ENCODE measurements at regions not wholly inside any gene's neighbourhood (a gene's known extent, or its start where the extent isn't known, plus 50 kb on each side); places are given as distances from the start of the nearest gene placed in this dataset.

DNA sequence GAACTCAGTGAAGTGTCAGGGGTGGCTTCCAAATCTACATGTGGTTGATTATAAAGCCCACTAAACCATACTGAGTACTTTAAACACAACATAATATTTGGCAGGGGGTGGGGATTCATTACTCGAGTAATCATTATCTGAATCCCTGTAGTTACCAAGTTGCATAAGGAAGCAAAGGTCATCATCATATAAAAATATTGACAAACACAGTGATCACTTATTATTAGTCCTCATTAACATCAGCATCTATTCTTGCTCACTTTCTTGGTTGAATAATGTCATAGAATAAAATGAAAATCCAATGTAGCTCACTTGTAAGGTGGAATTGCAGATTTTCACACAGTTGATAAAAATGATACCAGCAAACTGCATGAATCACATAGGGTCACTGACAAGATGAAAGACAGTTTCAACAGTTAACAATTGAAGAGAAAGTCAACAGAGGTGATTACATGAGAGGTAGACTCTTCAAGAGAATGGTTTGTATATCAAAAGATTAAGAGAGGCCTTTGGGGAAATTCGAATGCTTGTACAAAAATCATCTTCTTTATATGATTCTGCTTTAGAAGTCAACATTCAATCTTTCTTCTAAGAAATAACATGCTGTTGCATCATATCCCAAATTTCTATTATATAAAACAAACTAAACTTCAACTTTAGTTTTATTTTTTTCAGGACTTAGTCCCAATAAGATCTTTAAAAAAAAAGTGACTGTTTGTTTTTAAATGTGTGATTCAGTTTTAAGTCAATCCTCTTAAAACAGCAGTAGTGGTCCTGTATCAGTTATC, 185.5 kb upstream of the KLF14 start:
- no peak overlapping the region for H3K4me3 ChIP-seq (ENCODE audit: low read depth in 1 of 2, low read length in 2 of 2)
- H3K9me3 ChIP-seq (ENCODE audit: control insufficient read depth in 1 of 2, low read length in 2 of 2), result no peaks in the 10 kb centered on the region
- no peaks in the 10 kb centered on the region for H3K27me3 ChIP-seq (ENCODE audit: low read depth, low read length)
- H3K36me3 ChIP-seq (ENCODE audit: control insufficient read depth in 1 of 2, insufficient read depth in 2 of 2, low read length in 2 of 2), result peaks cover 0 to 13% of the 10 kb centered on the region in 2 donors
- H3K4me1 ChIP-seq (ENCODE audit: control insufficient read depth in 1 of 2, insufficient read depth in 2 of 2, low read length in 2 of 2), result peaks cover 18 to 35% of the 10 kb centered on the region in 2 donors
- H3K27ac ChIP-seq (ENCODE audit: low read length), result peak overlapping the region; percentile 88

DNA sequence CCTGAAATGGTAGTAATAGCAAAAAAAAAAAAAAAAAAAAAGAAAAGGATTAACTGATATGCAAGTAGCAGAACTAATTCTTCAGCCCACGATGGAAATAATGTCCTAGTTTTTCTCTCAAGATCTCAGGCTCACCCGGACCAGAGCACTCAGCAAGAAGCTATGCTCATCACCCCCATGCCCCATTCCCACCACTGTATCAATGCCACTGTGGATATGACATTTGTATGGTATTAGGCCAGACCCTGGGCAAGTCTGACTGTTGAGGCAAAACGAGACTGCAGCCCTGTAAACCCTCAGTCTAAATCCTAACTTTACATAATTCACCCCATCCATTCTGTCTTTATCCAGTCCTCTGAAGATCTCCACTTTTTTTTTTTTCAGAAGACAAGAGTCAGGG, 186.1 kb upstream of the KLF14 start:
- Histone ChIP-seq H3K36me3 (ENCODE audit: control insufficient read depth in 1 of 2, insufficient read depth in 2 of 2, low read length in 2 of 2) (peaks cover 0 to 13% of the 10 kb centered on the region in 2 donors), H3K27me3 (ENCODE audit: low read depth, low read length) (no peaks in the 10 kb centered on the region), H3K4me3 (ENCODE audit: low read depth in 1 of 2, low read length in 2 of 2) (peak overlapping the region in 1 of 2 donors; percentile 31), H3K27ac (ENCODE audit: low read length) (peak overlapping the region; percentile 88), H3K9me3 (ENCODE audit: control insufficient read depth in 1 of 2, low read length in 2 of 2) (no peaks in the 10 kb centered on the region), H3K4me1 (ENCODE audit: control insufficient read depth in 1 of 2, insufficient read depth in 2 of 2, low read length in 2 of 2) (peaks cover 18 to 30% of the 10 kb centered on the region in 2 donors)

- Histone ChIP-seq H3K27ac (ENCODE audit: low read length) (peak overlapping the region; percentile 88), H3K9me3 (ENCODE audit: control insufficient read depth in 1 of 2, low read length in 2 of 2) (no peaks in the 10 kb centered on the region), H3K36me3 (ENCODE audit: control insufficient read depth in 1 of 2, insufficient read depth in 2 of 2, low read length in 2 of 2) (peaks cover 0 to 13% of the 10 kb centered on the region in 2 donors), H3K4me1 (ENCODE audit: control insufficient read depth in 1 of 2, insufficient read depth in 2 of 2, low read length in 2 of 2) (peaks cover 17 to 29% of the 10 kb centered on the region in 2 donors), H3K4me3 (ENCODE audit: low read depth in 1 of 2, low read length in 2 of 2) (peak overlapping the region; percentile 40 to 46), H3K27me3 (ENCODE audit: low read depth, low read length) (no peaks in the 10 kb centered on the region)
Measured at GRCh38 chr7:130921391-130922180, 187.6 kb upstream of the KLF14 start.

- Histone ChIP-seq H3K9me3 (ENCODE audit: control insufficient read depth in 1 of 2, low read length in 2 of 2) (no peaks in the 10 kb centered on the region), H3K27ac (ENCODE audit: low read length) (peak overlapping the region; percentile 88), H3K4me1 (ENCODE audit: control insufficient read depth in 1 of 2, insufficient read depth in 2 of 2, low read length in 2 of 2) (peaks cover 17 to 29% of the 10 kb centered on the region in 2 donors), H3K4me3 (ENCODE audit: low read depth in 1 of 2, low read length in 2 of 2) (peak overlapping the region in 1 of 2 donors; percentile 40), H3K27me3 (ENCODE audit: low read depth, low read length) (no peaks in the 10 kb centered on the region), H3K36me3 (ENCODE audit: control insufficient read depth in 1 of 2, insufficient read depth in 2 of 2, low read length in 2 of 2) (peaks cover 0 to 13% of the 10 kb centered on the region in 2 donors)
Measured at GRCh38 chr7:130922206-130923112, 188.5 kb upstream of the KLF14 start.

- peaks cover 0 to 13% of the 10 kb centered on the region in 2 donors for H3K36me3 ChIP-seq (ENCODE audit: control insufficient read depth in 1 of 2, insufficient read depth in 2 of 2, low read length in 2 of 2)
- H3K27me3 ChIP-seq (ENCODE audit: low read depth, low read length), result no peaks in the 10 kb centered on the region
- H3K9me3 ChIP-seq (ENCODE audit: control insufficient read depth in 1 of 2, low read length in 2 of 2), result no peaks in the 10 kb centered on the region
- peak overlapping the region; percentile 88 for H3K27ac ChIP-seq (ENCODE audit: low read length)
- H3K4me3 ChIP-seq (ENCODE audit: low read depth in 1 of 2, low read length in 2 of 2), result no peak overlapping the region
- H3K4me1 ChIP-seq (ENCODE audit: control insufficient read depth in 1 of 2, insufficient read depth in 2 of 2, low read length in 2 of 2), result peaks cover 14 to 21% of the 10 kb centered on the region in 2 donors
Measured at GRCh38 chr7:130923365-130923764, 189.4 kb upstream of the KLF14 start.

GRCh38 chr7:130923930-130924329, 189.9 kb upstream of the KLF14 start:
- Histone ChIP-seq H3K9me3 (ENCODE audit: control insufficient read depth in 1 of 2, low read length in 2 of 2) (no peaks in the 10 kb centered on the region), H3K36me3 (ENCODE audit: control insufficient read depth in 1 of 2, insufficient read depth in 2 of 2, low read length in 2 of 2) (peaks cover 0 to 13% of the 10 kb centered on the region in 2 donors), H3K27me3 (ENCODE audit: low read depth, low read length) (no peaks in the 10 kb centered on the region), H3K4me3 (ENCODE audit: low read depth in 1 of 2, low read length in 2 of 2) (no peak overlapping the region), H3K4me1 (ENCODE audit: control insufficient read depth in 1 of 2, insufficient read depth in 2 of 2, low read length in 2 of 2) (peaks cover 13 to 20% of the 10 kb centered on the region in 2 donors), H3K27ac (ENCODE audit: low read length) (no peak overlapping the region)

DNA sequence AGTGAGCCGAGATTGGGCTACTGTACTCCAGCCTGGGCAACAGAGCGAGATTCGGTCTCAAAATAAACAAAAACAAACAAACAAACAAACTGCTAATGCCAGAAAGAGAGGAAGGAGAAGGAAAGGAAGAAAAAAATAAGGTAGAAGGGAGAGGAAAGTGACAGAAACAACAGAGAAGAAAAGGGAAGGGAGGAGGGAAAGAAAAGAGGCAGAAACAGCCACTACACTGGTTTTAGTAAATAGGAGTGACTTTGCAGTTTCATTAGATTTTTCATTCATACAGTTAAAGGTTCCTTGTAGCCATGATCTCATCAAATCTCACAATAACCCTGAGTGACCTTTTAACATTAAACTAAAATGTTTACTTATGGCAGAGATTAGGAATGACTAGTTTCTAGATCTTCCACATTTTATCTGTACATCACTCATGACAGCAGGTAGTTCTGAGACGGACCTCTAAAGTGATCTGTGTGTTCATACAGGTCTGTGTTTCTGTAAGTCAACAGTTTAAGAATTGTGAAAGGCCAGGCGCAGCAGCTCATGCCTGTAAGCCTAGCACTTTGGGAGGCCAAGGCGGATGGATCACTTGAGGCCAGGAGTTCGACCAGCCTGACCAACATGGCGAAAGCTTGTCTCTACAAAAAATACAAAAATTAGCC, 191.3 kb upstream of the KLF14 start:
- Histone ChIP-seq H3K27ac (ENCODE audit: low read length) (no peak overlapping the region), H3K4me1 (ENCODE audit: control insufficient read depth in 1 of 2, insufficient read depth in 2 of 2, low read length in 2 of 2) (peaks cover 13 to 20% of the 10 kb centered on the region in 2 donors), H3K36me3 (ENCODE audit: control insufficient read depth in 1 of 2, insufficient read depth in 2 of 2, low read length in 2 of 2) (peaks cover 0 to 13% of the 10 kb centered on the region in 2 donors), H3K27me3 (ENCODE audit: low read depth, low read length) (no peaks in the 10 kb centered on the region), H3K9me3 (ENCODE audit: control insufficient read depth in 1 of 2, low read length in 2 of 2) (no peaks in the 10 kb centered on the region), H3K4me3 (ENCODE audit: low read depth in 1 of 2, low read length in 2 of 2) (no peak overlapping the region)

- Histone ChIP-seq H3K27me3 (ENCODE audit: low read depth, low read length) (no peaks in the 10 kb centered on the region), H3K4me3 (ENCODE audit: low read depth in 1 of 2, low read length in 2 of 2) (no peak overlapping the region), H3K9me3 (ENCODE audit: control insufficient read depth in 1 of 2, low read length in 2 of 2) (no peaks in the 10 kb centered on the region), H3K27ac (ENCODE audit: low read length) (peak overlapping the region; percentile 12), H3K4me1 (ENCODE audit: control insufficient read depth in 1 of 2, insufficient read depth in 2 of 2, low read length in 2 of 2) (peaks cover 5 to 26% of the 10 kb centered on the region in 2 donors), H3K36me3 (ENCODE audit: control insufficient read depth in 1 of 2, insufficient read depth in 2 of 2, low read length in 2 of 2) (peaks cover 0 to 12% of the 10 kb centered on the region in 2 donors)
Measured at GRCh38 chr7:130926001-130926691, 192.1 kb upstream of the KLF14 start.

- Histone ChIP-seq H3K9me3 (ENCODE audit: control insufficient read depth in 1 of 2, low read length in 2 of 2) (no peaks in the 10 kb centered on the region), H3K27ac (ENCODE audit: low read length) (no peak overlapping the region), H3K27me3 (ENCODE audit: low read depth, low read length) (no peaks in the 10 kb centered on the region), H3K4me1 (ENCODE audit: control insufficient read depth in 1 of 2, insufficient read depth in 2 of 2, low read length in 2 of 2) (peaks cover 4 to 26% of the 10 kb centered on the region in 2 donors), H3K36me3 (ENCODE audit: control insufficient read depth in 1 of 2, insufficient read depth in 2 of 2, low read length in 2 of 2) (peaks cover 0 to 3% of the 10 kb centered on the region in 2 donors), H3K4me3 (ENCODE audit: low read depth in 1 of 2, low read length in 2 of 2) (no peak overlapping the region)
Measured at GRCh38 chr7:130927062-130927461, 193.1 kb upstream of the KLF14 start.

DNA sequence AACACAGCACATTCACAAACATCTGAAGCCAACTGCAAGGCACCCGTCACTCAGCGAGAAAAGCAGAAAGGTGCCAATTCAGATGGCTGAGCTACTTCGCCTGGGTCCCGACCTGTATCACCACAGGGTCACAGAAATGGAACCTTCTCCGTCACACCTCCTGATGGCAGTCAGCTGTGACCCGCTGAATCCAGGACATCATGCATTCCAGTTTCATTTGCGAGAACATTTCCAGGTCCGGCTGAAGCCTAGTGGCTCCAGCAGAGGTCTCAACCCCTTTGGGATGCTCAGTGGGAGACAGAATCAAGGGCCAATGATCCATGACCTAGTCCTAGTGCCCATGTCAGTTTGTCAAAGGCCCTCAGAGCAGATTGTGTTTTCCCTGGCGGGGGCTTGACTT, 193.6 kb upstream of the KLF14 start:
- H3K36me3 ChIP-seq (ENCODE audit: control insufficient read depth in 1 of 2, insufficient read depth in 2 of 2, low read length in 2 of 2), result no peaks in the 10 kb centered on the region
- no peak overlapping the region for H3K4me3 ChIP-seq (ENCODE audit: low read depth in 1 of 2, low read length in 2 of 2)
- no peaks in the 10 kb centered on the region for H3K27me3 ChIP-seq (ENCODE audit: low read depth, low read length)
- H3K4me1 ChIP-seq (ENCODE audit: control insufficient read depth in 1 of 2, insufficient read depth in 2 of 2, low read length in 2 of 2), result peaks cover 4 to 26% of the 10 kb centered on the region in 2 donors
- H3K27ac ChIP-seq (ENCODE audit: low read length), result no peak overlapping the region
- H3K9me3 ChIP-seq (ENCODE audit: control insufficient read depth in 1 of 2, low read length in 2 of 2), result no peaks in the 10 kb centered on the region
